Subcutaneous abdominal adipose tissue (tissue), 5 donors: ENCODE measurements at regions not wholly inside any gene's neighbourhood (a gene's known extent, or its start where the extent isn't known, plus 50 kb on each side); places are given as distances from the start of the nearest gene placed in this dataset.

ENCODE experiments used
- H3K27ac ChIP-seq: one replicate; pipeline ENCODE4 v1.7.0; 2013; ENCODE audit warnings: low read depth, mild to moderate bottlenecking, inconsistent platforms, low read length, moderate library complexity
- H3K27me3 ChIP-seq, 5 donors: one replicate each; pipeline ENCODE4 v1.7.0; 2013; ENCODE audit warnings: low read length in 5 of 5, inconsistent platforms in 1 of 5; ENCODE audit not compliant: control insufficient read depth in 5 of 5, insufficient read depth in 4 of 5
- H3K36me3 ChIP-seq, 5 donors: one replicate each; pipeline ENCODE4 v1.7.0; 2013; ENCODE audit warnings: low read length in 5 of 5; ENCODE audit not compliant: control insufficient read depth in 5 of 5, insufficient read depth in 5 of 5
- H3K4me1 ChIP-seq, 5 donors: one replicate each; pipeline ENCODE4 v1.7.0; 2013; ENCODE audit warnings: low read length in 5 of 5, mild to moderate bottlenecking in 3 of 5, moderate library complexity in 1 of 5; ENCODE audit not compliant: control insufficient read depth in 5 of 5, insufficient read depth in 5 of 5
- H3K4me3 ChIP-seq, 5 donors: one replicate each; pipeline ENCODE4 v1.7.0; 2013; ENCODE audit warnings: low read length in 5 of 5, low read depth in 1 of 5
- H3K9ac ChIP-seq, 5 donors: one replicate each; pipeline ENCODE4 v1.7.0; 2013; ENCODE audit warnings: low read length in 5 of 5, mild to moderate bottlenecking in 4 of 5, moderate library complexity in 3 of 5
- H3K9me3 ChIP-seq, 5 donors: one replicate each; pipeline ENCODE4 v1.7.0; 2013; ENCODE audit warnings: low read length in 5 of 5; ENCODE audit not compliant: control insufficient read depth in 5 of 5
- donor health status: healthy.
- donor health status: healthy.
- donor health status: healthy.
- donor health status: healthy.
- donor health status: healthy.

- no peak overlapping the region for H3K27ac ChIP-seq
- no peaks in the 10 kb centered on the region for H3K4me1 ChIP-seq
- H3K27me3 ChIP-seq: no peaks in the 10 kb centered on the region
- H3K9me3 ChIP-seq: no peaks in the 10 kb centered on the region
- H3K9ac ChIP-seq: no peak overlapping the region
- no peaks in the 10 kb centered on the region for H3K36me3 ChIP-seq
- no peak overlapping the region for H3K4me3 ChIP-seq
Measured at GRCh38 chr10:58052772-58053171, 214.9 kb downstream of the IPMK start.

- Histone ChIP-seq H3K9me3 (no peaks in the 10 kb centered on the region), H3K36me3 (no peaks in the 10 kb centered on the region), H3K9ac (no peak overlapping the region), H3K27ac (no peak overlapping the region), H3K4me3 (no peak overlapping the region), H3K27me3 (no peaks in the 10 kb centered on the region), H3K4me1 (no peaks in the 10 kb centered on the region)
Measured at GRCh38 chr10:58050575-58050974, 217.1 kb downstream of the IPMK start.

GRCh38 chr10:58048936-58049335 lies 218.8 kb downstream of the IPMK start:
- H3K36me3 ChIP-seq: no peaks in the 10 kb centered on the region
- no peaks in the 10 kb centered on the region for H3K27me3 ChIP-seq
- no peak overlapping the region for H3K9ac ChIP-seq
- H3K9me3 ChIP-seq: no peaks in the 10 kb centered on the region
- no peak overlapping the region for H3K27ac ChIP-seq
- no peaks in the 10 kb centered on the region for H3K4me1 ChIP-seq
- H3K4me3 ChIP-seq: no peak overlapping the region

- Histone ChIP-seq H3K27ac (no peak overlapping the region), H3K4me3 (no peak overlapping the region), H3K9ac (no peak overlapping the region), H3K27me3 (no peaks in the 10 kb centered on the region), H3K4me1 (no peaks in the 10 kb centered on the region), H3K9me3 (peaks cover 0 to 10% (median 7%) of the 10 kb centered on the region in 5 donors), H3K36me3 (no peaks in the 10 kb centered on the region)
Measured at GRCh38 chr10:58044072-58044471, 223.6 kb downstream of the IPMK start.

- no peak overlapping the region for H3K27ac ChIP-seq
- H3K9me3 ChIP-seq: peaks cover 0 to 10% (median 7%) of the 10 kb centered on the region in 5 donors
- H3K4me1 ChIP-seq: no peaks in the 10 kb centered on the region
- no peak overlapping the region for H3K4me3 ChIP-seq
- H3K36me3 ChIP-seq: no peaks in the 10 kb centered on the region
- no peaks in the 10 kb centered on the region for H3K27me3 ChIP-seq
- H3K9ac ChIP-seq: no peak overlapping the region
Measured at GRCh38 chr10:58041901-58042300, 225.8 kb downstream of the IPMK start.

GRCh38 chr10:58030208-58030607 lies 237.5 kb downstream of the IPMK start:
- no peak overlapping the region for H3K9ac ChIP-seq
- no peaks in the 10 kb centered on the region for H3K36me3 ChIP-seq
- no peaks in the 10 kb centered on the region for H3K9me3 ChIP-seq
- H3K4me1 ChIP-seq: peaks cover 0 to 7% (median 0%) of the 10 kb centered on the region in 5 donors
- H3K4me3 ChIP-seq: no peak overlapping the region
- H3K27ac ChIP-seq: no peak overlapping the region
- H3K27me3 ChIP-seq: no peaks in the 10 kb centered on the region

GRCh38 chr10:58028597-58029366 lies 238.9 kb downstream of the IPMK start:
- peaks cover 0 to 7% (median 0%) of the 10 kb centered on the region in 5 donors for H3K4me1 ChIP-seq
- H3K4me3 ChIP-seq: no peak overlapping the region
- H3K36me3 ChIP-seq: no peaks in the 10 kb centered on the region
- H3K9ac ChIP-seq: no peak overlapping the region
- no peak overlapping the region for H3K27ac ChIP-seq
- H3K9me3 ChIP-seq: no peaks in the 10 kb centered on the region
- H3K27me3 ChIP-seq: no peaks in the 10 kb centered on the region

GRCh38 chr10:58027426-58027825 lies 240.3 kb downstream of the IPMK start:
- Histone ChIP-seq H3K36me3 (no peaks in the 10 kb centered on the region), H3K4me1 (peaks cover 0 to 13% (median 0%) of the 10 kb centered on the region in 5 donors), H3K9ac (no peak overlapping the region), H3K9me3 (no peaks in the 10 kb centered on the region), H3K27ac (no peak overlapping the region), H3K27me3 (no peaks in the 10 kb centered on the region), H3K4me3 (no peak overlapping the region)

- Histone ChIP-seq H3K4me1 (peaks cover 0 to 13% (median 0%) of the 10 kb centered on the region in 5 donors), H3K27ac (no peak overlapping the region), H3K36me3 (no peaks in the 10 kb centered on the region), H3K27me3 (no peaks in the 10 kb centered on the region), H3K9me3 (no peaks in the 10 kb centered on the region), H3K9ac (no peak overlapping the region), H3K4me3 (no peak overlapping the region)
Measured at GRCh38 chr10:58026036-58026435, 241.7 kb downstream of the IPMK start.

GRCh38 chr10:58023341-58024073 lies 244.2 kb downstream of the IPMK start:
- Histone ChIP-seq H3K4me1 (peaks cover 0 to 7% (median 0%) of the 10 kb centered on the region in 5 donors), H3K4me3 (no peak overlapping the region), H3K9me3 (no peaks in the 10 kb centered on the region), H3K27ac (no peak overlapping the region), H3K27me3 (no peaks in the 10 kb centered on the region), H3K36me3 (no peaks in the 10 kb centered on the region), H3K9ac (no peak overlapping the region)
